ENCODE measurements at regions not wholly inside any gene's neighbourhood (a gene's known extent, or its start where the extent isn't known, plus 50 kb on each side); places are given as distances from the start of the nearest gene placed in this dataset.

DNA sequence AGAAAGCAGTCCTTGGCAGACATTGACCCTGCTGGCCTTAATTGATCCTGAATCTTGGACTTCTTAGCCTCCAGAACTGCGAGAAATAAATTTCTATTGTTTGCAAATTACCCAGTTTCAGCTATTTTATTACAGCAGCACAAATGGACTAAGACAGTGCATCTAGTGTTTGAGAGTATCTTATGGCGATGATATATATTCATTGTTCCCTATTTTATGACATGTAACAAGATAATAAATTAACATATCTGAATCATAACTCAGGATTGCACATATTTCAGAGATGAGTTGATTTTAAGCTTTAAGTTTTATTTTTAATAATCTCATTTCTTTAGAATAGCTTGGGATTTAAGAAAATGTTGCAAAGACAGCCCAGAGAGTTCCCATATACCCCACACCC, 167.4 kb upstream of the FOXG1 start:
- Histone ChIP-seq H3K27me3 (no peaks in the 10 kb centered on the region), H3K4me3 (no peak overlapping the region), H3K9me3 (no peaks in the 10 kb centered on the region), H3K4me1 (no peaks in the 10 kb centered on the region), H3K36me3 (no peaks in the 10 kb centered on the region), H3K27ac (no peak overlapping the region)
- intact Hi-C loops (cut with DNase I), result no loop called here
- DNase-seq, result no peak
- TF ChIP-seq, protein P1, sequence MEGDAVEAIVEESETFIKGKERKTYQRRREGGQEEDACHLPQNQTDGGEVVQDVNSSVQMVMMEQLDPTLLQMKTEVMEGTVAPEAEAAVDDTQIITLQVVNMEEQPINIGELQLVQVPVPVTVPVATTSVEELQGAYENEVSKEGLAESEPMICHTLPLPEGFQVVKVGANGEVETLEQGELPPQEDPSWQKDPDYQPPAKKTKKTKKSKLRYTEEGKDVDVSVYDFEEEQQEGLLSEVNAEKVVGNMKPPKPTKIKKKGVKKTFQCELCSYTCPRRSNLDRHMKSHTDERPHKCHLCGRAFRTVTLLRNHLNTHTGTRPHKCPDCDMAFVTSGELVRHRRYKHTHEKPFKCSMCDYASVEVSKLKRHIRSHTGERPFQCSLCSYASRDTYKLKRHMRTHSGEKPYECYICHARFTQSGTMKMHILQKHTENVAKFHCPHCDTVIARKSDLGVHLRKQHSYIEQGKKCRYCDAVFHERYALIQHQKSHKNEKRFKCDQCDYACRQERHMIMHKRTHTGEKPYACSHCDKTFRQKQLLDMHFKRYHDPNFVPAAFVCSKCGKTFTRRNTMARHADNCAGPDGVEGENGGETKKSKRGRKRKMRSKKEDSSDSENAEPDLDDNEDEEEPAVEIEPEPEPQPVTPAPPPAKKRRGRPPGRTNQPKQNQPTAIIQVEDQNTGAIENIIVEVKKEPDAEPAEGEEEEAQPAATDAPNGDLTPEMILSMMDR (IDR thresholded peaks at IDR 0.05), result no peak
- TF ChIP-seq POLR2A (IDR thresholded peaks at IDR 0.05), result no peak
- no peak for ATAC-seq
- WGBS, 4 donors, result 53 to 64% (median 60%) methylated on average over 2 of the region's 2 CpGs

DNA sequence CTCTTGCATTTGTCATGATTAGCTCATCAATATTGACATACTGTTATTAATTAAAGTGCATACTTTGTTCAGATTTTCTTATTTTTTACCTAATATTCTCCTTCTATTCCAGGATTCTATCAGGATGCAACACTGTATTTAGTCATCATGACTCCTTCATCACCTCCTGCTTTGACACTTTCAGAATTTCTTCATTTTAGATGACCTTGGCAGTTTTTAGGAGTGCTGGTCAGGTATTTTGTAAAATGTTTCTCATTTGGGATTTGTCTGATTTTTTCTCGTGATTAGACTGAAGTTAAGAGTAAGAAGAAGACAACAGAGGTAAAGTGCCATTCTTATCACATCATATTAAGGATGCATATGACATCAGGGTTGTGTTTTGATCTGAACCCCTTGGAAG, 167.0 kb upstream of the FOXG1 start:
- WGBS, 4 donors, result 28 to 53% (median 47%) methylated on average over 1 of the region's 1 CpG
- DNase-seq (no peak), ATAC-seq (no peak)
- H3K9me3 ChIP-seq, result no peaks in the 10 kb centered on the region
- no peaks in the 10 kb centered on the region for H3K4me1 ChIP-seq
- no peaks in the 10 kb centered on the region for H3K36me3 ChIP-seq
- H3K27me3 ChIP-seq, result no peaks in the 10 kb centered on the region
- no peak overlapping the region for H3K27ac ChIP-seq
- no peak overlapping the region for H3K4me3 ChIP-seq
- intact Hi-C loops (cut with DNase I), result no loop called here
- TF ChIP-seq POLR2A (IDR thresholded peaks at IDR 0.05), result no peak
- TF ChIP-seq, protein P1 (IDR thresholded peaks at IDR 0.05), result no peak

DNA sequence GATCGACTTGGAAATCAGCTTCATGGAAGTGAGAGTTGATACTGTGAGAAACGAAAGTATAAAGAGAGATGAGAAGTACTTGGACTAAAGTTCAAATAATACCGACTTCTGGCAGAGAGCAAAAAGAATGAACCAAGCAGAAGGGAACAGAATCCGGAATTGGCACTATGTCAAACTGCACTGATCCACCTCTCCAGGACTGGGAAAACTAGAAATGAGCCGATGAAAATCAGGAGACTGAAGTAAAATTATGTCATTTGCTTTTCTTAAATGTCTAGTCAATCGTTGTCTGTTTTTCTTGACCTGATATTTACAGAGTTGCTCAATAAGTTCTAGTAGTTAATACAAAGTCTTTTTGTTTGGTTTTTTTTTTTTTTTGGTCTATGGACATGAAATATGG, 163.0 kb upstream of the FOXG1 start:
- Histone ChIP-seq H3K27ac (no peak overlapping the region), H3K27me3 (no peaks in the 10 kb centered on the region), H3K4me3 (no peak overlapping the region), H3K36me3 (no peaks in the 10 kb centered on the region), H3K4me1 (no peaks in the 10 kb centered on the region), H3K9me3 (no peaks in the 10 kb centered on the region)
- TF ChIP-seq POLR2A (IDR thresholded peaks at IDR 0.05), result no peak
- TF ChIP-seq, protein P1 (IDR thresholded peaks at IDR 0.05), result no peak
- intact Hi-C loops (cut with DNase I), result no loop called here
- no peak for DNase-seq
- no peak for ATAC-seq
- 56 to 66% (median 62%) methylated on average over 6 of the region's 6 CpGs for WGBS, 4 donors

DNA sequence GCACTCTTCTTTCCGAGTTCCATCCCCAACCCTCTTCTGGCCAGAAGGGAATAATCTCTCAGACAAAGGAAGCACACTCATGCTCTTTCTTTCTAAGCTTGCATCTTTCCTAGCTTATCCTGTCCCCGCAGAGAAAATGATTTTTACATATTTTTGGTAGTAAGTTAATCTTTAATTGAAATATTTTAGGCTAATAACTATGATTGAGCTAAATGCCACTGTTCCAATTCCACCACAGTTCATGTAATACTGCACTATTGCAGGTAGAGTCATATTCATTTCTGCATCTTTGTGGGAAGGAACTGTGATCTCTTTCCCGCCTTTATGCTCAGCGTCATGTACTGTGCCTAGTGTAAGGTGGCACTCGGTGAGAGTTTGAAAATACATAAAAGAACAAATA, 158.9 kb upstream of the FOXG1 start:
- intact Hi-C loops (cut with DNase I), result no loop called here
- no peak for DNase-seq
- no peaks in the 10 kb centered on the region for H3K27me3 ChIP-seq
- H3K4me1 ChIP-seq, result no peaks in the 10 kb centered on the region
- no peaks in the 10 kb centered on the region for H3K36me3 ChIP-seq
- no peak for ATAC-seq
- no peaks in the 10 kb centered on the region for H3K9me3 ChIP-seq
- TF ChIP-seq POLR2A (IDR thresholded peaks at IDR 0.05), result no peak
- TF ChIP-seq, protein P1 (IDR thresholded peaks at IDR 0.05), result no peak
- H3K27ac ChIP-seq, result no peak overlapping the region
- H3K4me3 ChIP-seq, result no peak overlapping the region
- 68 to 70% (median 70%) methylated on average over 5 of the region's 5 CpGs for WGBS, 4 donors

Data from heart left ventricle (tissue), 16 donors.